ENCODE measurements at regions not wholly inside any gene's neighbourhood (a gene's known extent, or its start where the extent isn't known, plus 50 kb on each side); places are given as distances from the start of the nearest gene placed in this dataset.

GRCh38 chr22:48537343-48537680, 1290.4 kb downstream of the BRD1 start:
- TF ChIP-seq CTCF (IDR thresholded peaks at IDR 0.05; ENCODE audit: insufficient read depth, low read length), result no peak
- no peak for TF ChIP-seq REST (IDR thresholded peaks at IDR 0.05; ENCODE audit: insufficient replicate concordance, low read depth)

Data from HL-60 (cell line).